ENCODE measurements at regions not wholly inside any gene's neighbourhood (a gene's known extent, or its start where the extent isn't known, plus 50 kb on each side); places are given as distances from the start of the nearest gene placed in this dataset.

DNA sequence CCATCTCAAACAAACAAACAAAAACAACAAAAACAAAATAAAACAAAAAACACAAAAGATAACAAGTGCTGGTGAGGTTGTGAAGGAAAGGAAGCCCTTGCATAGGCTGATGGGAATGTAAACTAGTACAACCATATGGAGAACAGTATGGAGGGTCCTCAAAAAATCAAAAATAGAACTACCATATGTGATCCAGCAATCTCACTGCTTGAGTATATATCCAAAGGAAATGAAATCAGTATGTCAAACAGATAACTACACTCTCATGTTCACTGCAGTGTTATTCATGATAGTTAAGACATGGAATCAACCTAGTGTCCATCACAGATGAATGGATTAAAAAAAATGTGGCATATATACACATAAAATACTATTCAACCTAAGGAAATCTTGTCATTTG, 395.7 kb upstream of the SLC24A2 start:
- H3K9ac ChIP-seq (ENCODE audit: insufficient read depth in 1 of 2, low read depth in 2 of 2, low read length in 2 of 2), result no peak overlapping the region
- H3K4me3 ChIP-seq, result no peak overlapping the region
- H3K36me3 ChIP-seq (ENCODE audit: control insufficient read depth, insufficient read depth, low read length), result no peaks in the 10 kb centered on the region
- in situ Hi-C loops (cut with MboI) (no loop called here), intact Hi-C loops (cut with micrococcal nuclease) (no loop called here)
- H3K9me3 ChIP-seq (replicated peaks; ENCODE audit: control insufficient read depth, insufficient read depth, low read depth, low read length), result no peaks in the 10 kb centered on the region
- no peak overlapping the region for H3K4me2 ChIP-seq (ENCODE audit: insufficient read depth, low read length)
- H3K27ac ChIP-seq (ENCODE audit: extremely low read depth, low read depth, low read length), result no peak overlapping the region
- ChIA-PET POLR2A (no interaction called here), CTCF (ENCODE audit: low intra/inter-chr PET ratio) (no interaction called here)
- no peaks in the 10 kb centered on the region for H3K4me1 ChIP-seq (replicated peaks in 1 of 2; ENCODE audit: control insufficient read depth in 2 of 2, insufficient read depth in 2 of 2, low read length in 2 of 2)
- BruUV-seq (replicated peaks), result no TSS peak
- no peak for FAIRE-seq
- no peaks in the 10 kb centered on the region for H3K79me2 ChIP-seq (ENCODE audit: control insufficient read depth, insufficient read depth, low read length)
- no peak for ATAC-seq
- H3K9me1 ChIP-seq (ENCODE audit: control insufficient read depth, insufficient read depth, low read length), result no peaks in the 10 kb centered on the region
- H2AFZ ChIP-seq (ENCODE audit: low read depth, low read length), result no peak overlapping the region
- no peak for DNase-seq (ENCODE audit: extremely low read depth in 1 of 4, low spot score in 3 of 4)
- H3K27me3 ChIP-seq (ENCODE audit: control insufficient read depth in 2 of 2, insufficient read depth in 2 of 2, low read length in 2 of 2), result no peaks in the 10 kb centered on the region
- TF ChIP-seq ZNF3 (CRISPR knock-in tag; IDR thresholded peaks at IDR 0.05) (no peak), ASH1L (IDR thresholded peaks at IDR 0.05; ENCODE audit: borderline replicate concordance, low read depth, partially characterized antibody) (no peak), PHF21A (IDR thresholded peaks at IDR 0.05; ENCODE audit: borderline replicate concordance, low read depth) (no peak), NCOA4 (IDR thresholded peaks at IDR 0.05; ENCODE audit: partially characterized antibody) (no peak), GTF2F1 (IDR thresholded peaks at IDR 0.05; ENCODE audit: low read depth, low read length) (no peak), HMGN3 (IDR thresholded peaks at IDR 0.05; ENCODE audit: borderline replicate concordance, extremely low read depth, insufficient read length, low read depth, low read length) (no peak), ZBTB8A (IDR thresholded peaks at IDR 0.05; ENCODE audit: partially characterized antibody) (no peak), GABPB2 (CRISPR knock-in tag; conservative IDR thresholded peaks at IDR 0.05) (no peak), SMAD1 (IDR thresholded peaks at IDR 0.05; ENCODE audit: low read depth, low read length, partially characterized antibody) (no peak), STAT5B (CRISPR knock-in tag; IDR thresholded peaks at IDR 0.05) (no peak), BRD4 (IDR thresholded peaks at IDR 0.05) (no peak)
- TF ChIP-seq, protein P1, sequence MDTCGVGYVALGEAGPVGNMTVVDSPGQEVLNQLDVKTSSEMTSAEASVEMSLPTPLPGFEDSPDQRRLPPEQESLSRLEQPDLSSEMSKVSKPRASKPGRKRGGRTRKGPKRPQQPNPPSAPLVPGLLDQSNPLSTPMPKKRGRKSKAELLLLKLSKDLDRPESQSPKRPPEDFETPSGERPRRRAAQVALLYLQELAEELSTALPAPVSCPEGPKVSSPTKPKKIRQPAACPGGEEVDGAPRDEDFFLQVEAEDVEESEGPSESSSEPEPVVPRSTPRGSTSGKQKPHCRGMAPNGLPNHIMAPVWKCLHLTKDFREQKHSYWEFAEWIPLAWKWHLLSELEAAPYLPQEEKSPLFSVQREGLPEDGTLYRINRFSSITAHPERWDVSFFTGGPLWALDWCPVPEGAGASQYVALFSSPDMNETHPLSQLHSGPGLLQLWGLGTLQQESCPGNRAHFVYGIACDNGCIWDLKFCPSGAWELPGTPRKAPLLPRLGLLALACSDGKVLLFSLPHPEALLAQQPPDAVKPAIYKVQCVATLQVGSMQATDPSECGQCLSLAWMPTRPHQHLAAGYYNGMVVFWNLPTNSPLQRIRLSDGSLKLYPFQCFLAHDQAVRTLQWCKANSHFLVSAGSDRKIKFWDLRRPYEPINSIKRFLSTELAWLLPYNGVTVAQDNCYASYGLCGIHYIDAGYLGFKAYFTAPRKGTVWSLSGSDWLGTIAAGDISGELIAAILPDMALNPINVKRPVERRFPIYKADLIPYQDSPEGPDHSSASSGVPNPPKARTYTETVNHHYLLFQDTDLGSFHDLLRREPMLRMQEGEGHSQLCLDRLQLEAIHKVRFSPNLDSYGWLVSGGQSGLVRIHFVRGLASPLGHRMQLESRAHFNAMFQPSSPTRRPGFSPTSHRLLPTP (IDR thresholded peaks at IDR 0.05; ENCODE audit: borderline replicate concordance, extremely low read depth, insufficient read length), result no peak
- TF ChIP-seq, protein P2, sequence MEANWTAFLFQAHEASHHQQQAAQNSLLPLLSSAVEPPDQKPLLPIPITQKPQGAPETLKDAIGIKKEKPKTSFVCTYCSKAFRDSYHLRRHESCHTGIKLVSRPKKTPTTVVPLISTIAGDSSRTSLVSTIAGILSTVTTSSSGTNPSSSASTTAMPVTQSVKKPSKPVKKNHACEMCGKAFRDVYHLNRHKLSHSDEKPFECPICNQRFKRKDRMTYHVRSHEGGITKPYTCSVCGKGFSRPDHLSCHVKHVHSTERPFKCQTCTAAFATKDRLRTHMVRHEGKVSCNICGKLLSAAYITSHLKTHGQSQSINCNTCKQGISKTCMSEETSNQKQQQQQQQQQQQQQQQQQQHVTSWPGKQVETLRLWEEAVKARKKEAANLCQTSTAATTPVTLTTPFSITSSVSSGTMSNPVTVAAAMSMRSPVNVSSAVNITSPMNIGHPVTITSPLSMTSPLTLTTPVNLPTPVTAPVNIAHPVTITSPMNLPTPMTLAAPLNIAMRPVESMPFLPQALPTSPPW (CRISPR knock-in tag; IDR thresholded peaks at IDR 0.05), result no peak
- TF ChIP-seq, protein P3, sequence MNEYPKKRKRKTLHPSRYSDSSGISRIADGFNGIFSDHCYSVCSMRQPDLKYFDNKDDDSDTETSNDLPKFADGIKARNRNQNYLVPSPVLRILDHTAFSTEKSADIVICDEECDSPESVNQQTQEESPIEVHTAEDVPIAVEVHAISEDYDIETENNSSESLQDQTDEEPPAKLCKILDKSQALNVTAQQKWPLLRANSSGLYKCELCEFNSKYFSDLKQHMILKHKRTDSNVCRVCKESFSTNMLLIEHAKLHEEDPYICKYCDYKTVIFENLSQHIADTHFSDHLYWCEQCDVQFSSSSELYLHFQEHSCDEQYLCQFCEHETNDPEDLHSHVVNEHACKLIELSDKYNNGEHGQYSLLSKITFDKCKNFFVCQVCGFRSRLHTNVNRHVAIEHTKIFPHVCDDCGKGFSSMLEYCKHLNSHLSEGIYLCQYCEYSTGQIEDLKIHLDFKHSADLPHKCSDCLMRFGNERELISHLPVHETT (CRISPR knock-in tag; conservative IDR thresholded peaks at IDR 0.05 in 1 of 2, IDR thresholded peaks at IDR 0.05 in 1 of 2), result no peak
- H4K20me1 ChIP-seq (replicated peaks; ENCODE audit: control insufficient read depth, insufficient read depth, low read length), result no peaks in the 10 kb centered on the region
